Activated T-helper 17 cell treated with anti-CD3 and anti-CD28 coated beads, Interleukin-2, amount 50 U/mL, for 72 hours (primary cell): ENCODE measurements at regions not wholly inside any gene's neighbourhood (a gene's known extent, or its start where the extent isn't known, plus 50 kb on each side); places are given as distances from the start of the nearest gene placed in this dataset.

ENCODE experiments used
- ATAC-seq: fragments of 150-1000 bp; cut with Tn5 transposase; replicated peaks from 2 replicates; pipeline ENCODE4 v1.10.0; 2021; ENCODE audit warnings: mild to moderate bottlenecking, moderate library complexity
- H3K27ac Mint-ChIP-seq: one replicate; pipeline ENCODE4 v1.8.0; 2022; ENCODE audit warnings: mixed read lengths
- H3K27me3 Mint-ChIP-seq: one replicate; pipeline ENCODE4 v1.8.0; 2022; ENCODE audit warnings: mixed read lengths
- H3K36me3 Mint-ChIP-seq: one replicate; pipeline ENCODE4 v1.8.0; 2022; ENCODE audit warnings: low read depth, mild to moderate bottlenecking, mixed read lengths
- H3K4me1 Mint-ChIP-seq: one replicate; pipeline ENCODE4 v1.8.0; 2022; ENCODE audit warnings: mixed read lengths
- H3K4me3 Mint-ChIP-seq: one replicate; pipeline ENCODE4 v1.8.0; 2022; ENCODE audit warnings: mild to moderate bottlenecking, mixed read lengths
- H3K9me3 Mint-ChIP-seq: one replicate; pipeline ENCODE4 v1.8.0; 2022; ENCODE audit warnings: mixed read lengths

DNA sequence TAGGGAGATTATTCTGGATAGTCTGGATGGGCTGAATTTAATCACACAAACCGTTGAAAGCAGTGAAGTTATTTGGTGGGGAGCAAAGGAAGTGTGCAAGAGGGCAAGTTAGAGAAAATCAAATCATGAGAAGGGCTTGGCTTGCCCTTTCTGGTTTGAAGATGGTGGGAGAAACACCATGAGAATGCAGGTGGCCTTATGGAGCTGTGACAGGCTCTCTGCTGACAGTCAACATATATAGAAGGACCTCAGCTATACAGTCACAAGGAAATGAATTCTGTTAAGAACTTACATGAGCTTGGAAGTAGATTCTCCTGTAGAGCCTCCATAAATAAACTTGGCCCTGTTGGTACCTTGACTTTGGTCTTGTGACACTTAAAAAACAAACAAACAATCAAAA is 72.3 kb downstream of the GMNC start:
- Mint-ChIP-seq H3K27ac (no peak overlapping the region), H3K36me3 (no peaks in the 10 kb centered on the region), H3K9me3 (no peaks in the 10 kb centered on the region), H3K27me3 (no peaks in the 10 kb centered on the region), H3K4me3 (no peak overlapping the region), H3K4me1 (no peaks in the 10 kb centered on the region)
- no peak for ATAC-seq

DNA sequence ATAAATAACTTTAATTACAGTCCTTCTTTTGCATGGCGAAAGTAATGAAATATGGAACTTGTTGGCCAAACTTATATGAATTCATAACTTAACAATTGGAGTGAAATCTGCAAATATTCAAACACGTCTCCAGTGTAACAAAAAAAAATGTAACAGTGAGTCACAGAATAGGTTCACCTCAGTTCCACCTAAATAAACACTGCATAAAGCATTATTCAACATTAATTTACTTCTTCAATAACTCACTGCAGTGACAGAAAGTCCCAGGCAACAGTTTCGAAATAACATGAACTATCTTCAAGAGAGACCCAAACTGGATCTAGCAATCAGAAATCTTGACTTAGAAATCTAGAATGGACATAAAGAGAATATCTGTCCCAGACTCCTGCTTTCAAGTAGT is 75.6 kb downstream of the GMNC start:
- Mint-ChIP-seq H3K36me3 (no peaks in the 10 kb centered on the region), H3K9me3 (no peaks in the 10 kb centered on the region), H3K27ac (no peak overlapping the region), H3K27me3 (no peaks in the 10 kb centered on the region), H3K4me3 (no peak overlapping the region), H3K4me1 (no peaks in the 10 kb centered on the region)
- no peak for ATAC-seq

GRCh38 chr3:190785047-190785446 is 77.4 kb downstream of the GMNC start:
- Mint-ChIP-seq H3K27me3 (no peaks in the 10 kb centered on the region), H3K4me1 (no peaks in the 10 kb centered on the region), H3K9me3 (no peaks in the 10 kb centered on the region), H3K36me3 (no peaks in the 10 kb centered on the region), H3K4me3 (no peak overlapping the region), H3K27ac (no peak overlapping the region)
- ATAC-seq: no peak

DNA sequence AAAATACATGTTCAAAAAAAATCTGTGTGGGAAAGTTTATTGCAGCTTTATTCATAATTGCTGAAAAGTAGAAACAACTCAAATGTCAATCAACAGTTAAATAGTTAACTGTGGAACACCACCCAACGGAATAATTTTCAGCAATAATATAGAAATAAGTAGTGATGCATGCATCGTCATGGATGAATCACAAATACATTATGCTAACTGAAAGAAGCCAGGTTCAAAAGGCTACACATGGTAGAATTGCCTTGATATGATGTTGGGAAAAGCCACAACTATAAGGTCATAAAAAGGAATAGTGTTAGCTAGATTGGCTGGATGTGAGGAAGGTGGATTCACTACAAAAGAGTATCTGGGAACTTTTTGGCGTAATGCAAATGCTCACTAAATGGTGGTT is 82.0 kb downstream of the GMNC start:
- no peak for ATAC-seq

DNA sequence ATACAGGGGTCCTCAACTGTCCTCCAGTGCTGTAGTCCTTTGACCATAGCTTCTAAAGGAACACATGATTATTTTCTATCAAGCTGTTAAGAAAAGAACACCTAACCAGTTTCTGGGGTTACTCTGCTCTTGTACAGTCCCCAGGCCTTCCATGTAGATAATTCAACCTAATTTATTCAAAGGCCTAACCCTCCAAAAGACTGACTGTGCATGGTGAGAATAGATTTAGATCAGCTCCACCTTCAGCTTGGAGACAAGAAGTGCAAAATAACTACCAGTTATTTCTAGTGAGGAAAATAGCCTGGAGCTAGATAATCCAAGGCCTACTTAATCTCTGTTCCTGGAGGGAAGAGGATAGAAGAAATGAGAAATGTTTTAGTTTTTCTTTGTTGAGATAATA is 87.9 kb downstream of the GMNC start:
- Mint-ChIP-seq H3K4me3 (no peak overlapping the region), H3K27ac (no peak overlapping the region), H3K4me1 (no peaks in the 10 kb centered on the region), H3K36me3 (no peaks in the 10 kb centered on the region), H3K9me3 (peaks cover 16% of the 10 kb centered on the region), H3K27me3 (no peaks in the 10 kb centered on the region)
- ATAC-seq: no peak

More for the DNA sequence above, 82.0 kb downstream of the GMNC start:
- Mint-ChIP-seq H3K4me3 (no peak overlapping the region), H3K9me3 (no peaks in the 10 kb centered on the region), H3K4me1 (no peaks in the 10 kb centered on the region), H3K27ac (no peak overlapping the region), H3K36me3 (no peaks in the 10 kb centered on the region), H3K27me3 (no peaks in the 10 kb centered on the region)

DNA sequence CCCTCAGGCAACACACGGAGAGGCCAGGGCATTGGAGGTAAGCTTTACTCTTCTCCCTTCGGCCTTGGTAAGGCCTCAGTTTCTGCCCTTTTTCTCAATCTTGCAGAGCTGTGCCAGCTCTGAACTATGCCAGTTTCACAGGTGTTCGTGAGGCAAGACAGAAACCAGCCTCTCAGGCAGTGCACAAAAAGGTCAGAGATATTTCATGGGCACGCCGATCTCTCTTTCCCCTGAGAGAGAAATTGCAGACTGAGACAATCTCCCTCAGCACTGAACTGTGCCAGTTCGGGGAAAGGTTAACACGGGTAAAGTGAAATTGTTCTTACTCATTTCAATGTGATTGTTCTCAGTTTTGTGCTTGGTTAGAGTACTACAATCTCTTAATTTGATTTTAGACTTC is 88.5 kb downstream of the GMNC start:
- no peaks in the 10 kb centered on the region for H3K36me3 Mint-ChIP-seq
- peaks cover 16% of the 10 kb centered on the region for H3K9me3 Mint-ChIP-seq
- H3K4me1 Mint-ChIP-seq: no peaks in the 10 kb centered on the region
- no peak overlapping the region for H3K27ac Mint-ChIP-seq
- no peak for ATAC-seq
- H3K27me3 Mint-ChIP-seq: no peaks in the 10 kb centered on the region
- no peak overlapping the region for H3K4me3 Mint-ChIP-seq

- H3K27me3 Mint-ChIP-seq: no peaks in the 10 kb centered on the region
- peaks cover 16% of the 10 kb centered on the region for H3K9me3 Mint-ChIP-seq
- H3K4me3 Mint-ChIP-seq: no peak overlapping the region
- no peaks in the 10 kb centered on the region for H3K4me1 Mint-ChIP-seq
- no peaks in the 10 kb centered on the region for H3K36me3 Mint-ChIP-seq
- no peak overlapping the region for H3K27ac Mint-ChIP-seq
- ATAC-seq: no peak
Measured at GRCh38 chr3:190772831-190773230, 89.7 kb downstream of the GMNC start.

DNA sequence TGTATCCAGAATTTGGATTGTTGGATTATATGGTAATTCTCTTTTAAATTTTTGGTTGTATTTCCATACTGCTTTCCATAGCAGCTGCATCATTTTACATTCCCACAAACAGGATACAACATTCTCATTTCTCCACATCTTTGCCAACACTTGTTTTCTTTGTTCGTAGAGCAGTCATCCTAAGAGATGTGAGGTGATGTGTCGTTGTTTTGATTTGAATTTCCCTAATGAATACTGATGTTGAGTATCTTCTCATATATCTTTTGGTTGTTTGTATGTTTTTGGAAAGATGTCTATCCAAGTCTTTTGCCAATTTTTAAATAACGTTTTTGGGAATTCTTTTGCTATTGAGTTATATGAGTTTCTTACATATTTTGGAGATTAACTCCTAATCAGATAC is 93.6 kb downstream of the GMNC start:
- no peaks in the 10 kb centered on the region for H3K4me1 Mint-ChIP-seq
- H3K36me3 Mint-ChIP-seq: no peaks in the 10 kb centered on the region
- no peak overlapping the region for H3K27ac Mint-ChIP-seq
- ATAC-seq: no peak
- H3K4me3 Mint-ChIP-seq: no peak overlapping the region
- peaks cover 4% of the 10 kb centered on the region for H3K27me3 Mint-ChIP-seq
- H3K9me3 Mint-ChIP-seq: peaks cover 12% of the 10 kb centered on the region

DNA sequence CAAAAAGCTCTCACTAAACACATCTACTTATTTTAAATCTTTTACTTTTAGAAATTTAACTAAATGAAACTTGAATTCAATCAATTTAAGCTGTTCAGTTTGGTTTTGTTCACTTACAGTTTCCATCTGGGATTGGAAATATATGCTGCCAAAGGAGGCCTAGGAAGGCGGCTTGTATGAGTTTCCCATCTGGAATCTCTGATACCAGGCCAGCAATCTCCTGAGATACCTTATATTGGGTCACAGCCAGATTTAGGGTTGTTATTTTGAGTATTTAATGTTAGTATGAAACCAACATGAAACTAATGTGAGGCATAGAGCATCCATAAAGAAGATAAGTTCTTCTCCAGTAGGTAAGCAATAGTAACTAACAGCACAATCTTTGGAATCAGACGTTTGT is 94.6 kb downstream of the GMNC start:
- Mint-ChIP-seq H3K4me1 (no peaks in the 10 kb centered on the region), H3K27ac (no peak overlapping the region), H3K4me3 (no peak overlapping the region), H3K36me3 (no peaks in the 10 kb centered on the region), H3K27me3 (peaks cover 4% of the 10 kb centered on the region), H3K9me3 (peaks cover 5% of the 10 kb centered on the region)
- no peak for ATAC-seq

DNA sequence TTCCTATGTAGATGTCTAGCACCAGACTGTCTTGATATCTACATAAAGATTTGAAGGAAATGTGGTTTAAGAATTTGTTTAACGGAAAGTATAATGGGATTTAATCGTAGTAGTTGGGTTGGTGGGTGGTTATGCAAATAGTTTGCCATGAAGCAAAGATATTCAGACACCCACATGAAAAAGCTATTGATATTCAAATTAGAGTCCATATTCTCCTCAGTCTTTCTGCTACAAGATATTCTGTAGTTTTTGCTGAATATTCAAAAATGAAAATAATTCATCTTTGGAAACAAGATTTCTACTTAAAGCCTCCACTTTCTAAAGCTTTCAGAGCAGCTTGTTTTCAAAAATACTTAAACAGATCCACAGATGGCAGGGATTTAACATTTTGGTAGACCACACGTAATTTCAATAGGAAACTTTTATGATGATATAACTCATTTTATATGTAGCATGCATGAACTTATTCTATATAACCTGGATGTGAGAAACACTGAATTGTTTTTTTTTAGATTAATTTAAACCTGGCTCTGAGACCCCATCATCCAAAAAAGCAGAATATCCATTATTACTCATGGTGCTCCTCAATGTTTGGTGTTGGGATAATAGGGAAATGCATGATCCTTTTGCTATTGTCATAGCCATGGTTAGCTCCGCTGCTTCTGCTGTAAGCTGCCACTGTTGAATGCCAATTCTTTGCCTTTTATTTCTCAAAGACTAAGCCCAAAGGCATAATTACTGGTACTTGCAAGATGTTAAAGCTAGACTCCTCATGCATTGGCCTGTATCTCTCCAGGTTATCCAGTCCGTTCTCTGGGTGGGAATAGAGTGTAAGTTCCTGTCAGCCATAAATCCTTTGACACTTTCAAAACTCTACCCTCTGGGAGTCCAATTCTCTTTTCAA is 98.0 kb downstream of the GMNC start:
- Mint-ChIP-seq H3K36me3 (no peaks in the 10 kb centered on the region), H3K27ac (no peak overlapping the region), H3K9me3 (no peaks in the 10 kb centered on the region), H3K4me1 (no peaks in the 10 kb centered on the region), H3K4me3 (no peak overlapping the region), H3K27me3 (peaks cover 4% of the 10 kb centered on the region)
- no peak for ATAC-seq

DNA sequence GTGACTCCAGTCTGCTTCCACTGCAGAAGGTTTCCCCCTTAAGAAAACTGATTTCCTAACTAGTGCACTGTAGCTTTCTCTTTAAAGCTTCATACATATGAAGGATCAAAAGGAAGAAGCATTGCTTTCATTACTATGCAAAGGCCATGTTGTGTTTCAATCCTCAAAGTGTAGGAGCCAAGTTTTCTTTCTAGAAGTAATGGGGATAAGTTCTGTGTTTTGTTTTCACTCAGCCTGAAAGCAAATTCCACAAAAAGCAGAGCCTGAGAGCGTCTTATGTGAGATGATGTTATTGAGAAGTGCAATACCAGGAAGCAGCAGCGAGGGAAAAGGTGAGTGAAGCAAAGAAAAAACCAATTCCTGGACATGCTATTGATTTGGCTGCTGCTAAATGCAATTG is 99.7 kb downstream of the GMNC start:
- H3K27me3 Mint-ChIP-seq: peaks cover 4% of the 10 kb centered on the region

GRCh38 chr3:190747571-190747970 is 114.9 kb downstream of the GMNC start:
- no peaks in the 10 kb centered on the region for H3K4me1 Mint-ChIP-seq
- H3K9me3 Mint-ChIP-seq: no peaks in the 10 kb centered on the region
- no peaks in the 10 kb centered on the region for H3K27me3 Mint-ChIP-seq
- no peaks in the 10 kb centered on the region for H3K36me3 Mint-ChIP-seq
- ATAC-seq: no peak
- H3K27ac Mint-ChIP-seq: no peak overlapping the region
- H3K4me3 Mint-ChIP-seq: no peak overlapping the region

More for the DNA sequence above, 99.7 kb downstream of the GMNC start:
- Mint-ChIP-seq H3K4me3 (no peak overlapping the region), H3K9me3 (no peaks in the 10 kb centered on the region), H3K4me1 (no peaks in the 10 kb centered on the region), H3K27ac (no peak overlapping the region), H3K36me3 (no peaks in the 10 kb centered on the region)
- ATAC-seq: no peak

- Mint-ChIP-seq H3K4me3 (no peak overlapping the region), H3K27me3 (peaks cover under 1% of the 10 kb centered on the region), H3K27ac (no peak overlapping the region), H3K4me1 (no peaks in the 10 kb centered on the region), H3K9me3 (no peaks in the 10 kb centered on the region), H3K36me3 (no peaks in the 10 kb centered on the region)
- no peak for ATAC-seq
Measured at GRCh38 chr3:190746986-190747385, 115.5 kb downstream of the GMNC start.

DNA sequence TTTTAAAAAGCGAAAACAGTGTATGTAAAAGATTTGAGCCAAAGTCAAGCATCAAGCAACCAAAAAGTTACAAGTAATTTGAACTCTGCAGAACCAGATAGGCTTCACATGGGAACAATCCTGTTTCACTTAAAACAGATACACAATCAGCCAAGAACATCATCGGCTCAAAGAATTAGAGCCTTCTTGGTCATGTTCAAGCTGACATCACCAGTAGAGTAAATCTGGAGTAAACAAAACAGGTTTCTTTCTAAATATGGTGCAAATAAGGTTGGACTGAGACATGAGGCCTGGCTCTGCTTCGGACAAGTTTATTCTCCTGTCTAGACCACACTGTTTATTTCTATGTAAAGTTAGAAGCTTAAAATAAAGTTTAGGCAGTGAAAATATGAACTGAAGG is 116.0 kb downstream of the GMNC start:
- H3K27ac Mint-ChIP-seq: no peak overlapping the region
- no peak for ATAC-seq
- peaks cover 4% of the 10 kb centered on the region for H3K27me3 Mint-ChIP-seq
- no peak overlapping the region for H3K4me3 Mint-ChIP-seq
- H3K36me3 Mint-ChIP-seq: no peaks in the 10 kb centered on the region
- H3K4me1 Mint-ChIP-seq: no peaks in the 10 kb centered on the region
- H3K9me3 Mint-ChIP-seq: no peaks in the 10 kb centered on the region

- no peak overlapping the region for H3K27ac Mint-ChIP-seq
- ATAC-seq: no peak
- H3K9me3 Mint-ChIP-seq: no peaks in the 10 kb centered on the region
- no peak overlapping the region for H3K4me3 Mint-ChIP-seq
- no peaks in the 10 kb centered on the region for H3K4me1 Mint-ChIP-seq
- peaks cover 16% of the 10 kb centered on the region for H3K27me3 Mint-ChIP-seq
- H3K36me3 Mint-ChIP-seq: no peaks in the 10 kb centered on the region
Measured at GRCh38 chr3:190741788-190742187, 120.7 kb downstream of the GMNC start.
